GM23338 (cell line): ENCODE measurements at regions not wholly inside any gene's neighbourhood (a gene's known extent, or its start where the extent isn't known, plus 50 kb on each side); places are given as distances from the start of the nearest gene placed in this dataset.
A peak's percentile ranks its signal among the peaks of the same experiment; 100 is the strongest.

Source experiments
- ATAC-seq: fragments of 200-7000 bp; cut with Tn5 transposase; 3 replicates; pipeline ENCODE4 v1.9.1; 2020
- DNase-seq: peaks from one replicate; pipeline ENCODE4 v3.0.0-alpha.2; 2015; ENCODE audit warnings: low spot score
- H2AFZ ChIP-seq: fragments of 200-600 bp; sonication (generic); 2 replicates; pipeline ENCODE4 v1.8.0; 2016; ENCODE audit warnings: antibody characterized with exemption, mild to moderate bottlenecking, moderate library complexity
- H3F3A ChIP-seq: fragments of 200-600 bp; sonication (generic); replicated peaks from 2 replicates; pipeline ENCODE4 v1.8.0; 2017; ENCODE audit warnings: antibody characterized with exemption, mixed run types, low read depth
- H3K27ac ChIP-seq: fragments of 200-600 bp; sonication (generic); 2 replicates; pipeline ENCODE4 v1.6.1; 2016; ENCODE audit warnings: low read depth
- H3K27me3 ChIP-seq: fragments of 200-600 bp; sonication (generic); 2 replicates; pipeline ENCODE4 v1.8.0; 2016; ENCODE audit warnings: mild to moderate bottlenecking, mixed run types, moderate library complexity; ENCODE audit not compliant: insufficient read depth
- H3K36me3 ChIP-seq: fragments of 200-600 bp; sonication (generic); 2 replicates; pipeline ENCODE4 v1.8.0; 2016; ENCODE audit warnings: mild to moderate bottlenecking; ENCODE audit not compliant: insufficient read depth
- H3K4me1 ChIP-seq: fragments of 200-600 bp; sonication (generic); 2 replicates; pipeline ENCODE4 v1.8.0; 2016; ENCODE audit warnings: mild to moderate bottlenecking, moderate library complexity; ENCODE audit not compliant: insufficient read depth
- H3K4me2 ChIP-seq: fragments of 200-600 bp; sonication (generic); 2 replicates; pipeline ENCODE4 v1.7.1; 2017; ENCODE audit warnings: mixed run types
- H3K4me3 ChIP-seq: fragments of 200-600 bp; sonication (generic); 2 replicates; pipeline ENCODE4 v1.6.1; 2016; ENCODE audit warnings: mixed run types
- H3K79me2 ChIP-seq: fragments of 200-600 bp; sonication (generic); replicated peaks from 2 replicates; pipeline ENCODE4 v1.8.0; 2017; ENCODE audit warnings: mild to moderate bottlenecking; ENCODE audit not compliant: insufficient read depth
- H3K9me2 ChIP-seq: fragments of 200-600 bp; sonication (generic); 2 replicates; pipeline ENCODE4 v1.8.0; 2017; ENCODE audit not compliant: insufficient read depth
- H4K20me1 ChIP-seq: fragments of 200-600 bp; sonication (generic); replicated peaks from 2 replicates; pipeline ENCODE4 v1.8.0; 2017; ENCODE audit warnings: mild to moderate bottlenecking; ENCODE audit not compliant: insufficient read depth
- H3K27ac Mint-ChIP-seq: 2 replicates; pipeline ENCODE4 v1.8.0; 2020; ENCODE audit warnings: inconsistent platforms, mild to moderate bottlenecking, moderate library complexity, mixed read lengths
- H3K27me3 Mint-ChIP-seq: 3 replicates; pipeline ENCODE4 v1.8.0; 2022; ENCODE audit warnings: low read depth, mild to moderate bottlenecking, moderate library complexity, mixed read lengths, inconsistent platforms; ENCODE audit not compliant: insufficient read depth, poor library complexity
- H3K36me3 Mint-ChIP-seq: 3 replicates; pipeline ENCODE4 v1.8.0; 2021; ENCODE audit warnings: low read depth, mild to moderate bottlenecking, inconsistent platforms, moderate library complexity, mixed read lengths
- H3K4me1 Mint-ChIP-seq: 3 replicates; pipeline ENCODE4 v1.8.0; 2020; ENCODE audit warnings: mild to moderate bottlenecking, inconsistent platforms, mixed read lengths
- H3K4me3 Mint-ChIP-seq: 3 replicates; pipeline ENCODE4 v1.8.0; 2021; ENCODE audit warnings: moderate library complexity, mild to moderate bottlenecking, inconsistent platforms, mixed read lengths
- H3K9me3 Mint-ChIP-seq: 3 replicates; pipeline ENCODE4 v1.8.0; 2020; ENCODE audit warnings: moderate library complexity, mild to moderate bottlenecking, inconsistent platforms, mixed read lengths
- CREB1 ChIP-seq: fragments of 250-450 bp; sonication (Bioruptor Pico); IDR thresholded peaks from 2 replicates; pipeline ENCODE4 v1.5.0; 2020; ENCODE audit warnings: low read depth, mild to moderate bottlenecking, moderate library complexity
- EZH2 ChIP-seq: fragments of 200-600 bp; sonication (generic); IDR thresholded peaks from one replicate; pipeline ENCODE4 v1.8.0; 2017; ENCODE audit warnings: antibody characterized with exemption, mild to moderate bottlenecking, low read depth; ENCODE audit not compliant: unreplicated experiment
- EZH2phosphoT487 ChIP-seq: fragments of 200-600 bp; sonication (generic); IDR thresholded peaks from one replicate; pipeline ENCODE4 v1.8.1; 2018; ENCODE audit warnings: antibody characterized with exemption; ENCODE audit not compliant: unreplicated experiment
- JUNB ChIP-seq: IDR thresholded peaks from one replicate; pipeline ENCODE4 v1.6.1; 2016; ENCODE audit warnings: antibody characterized with exemption; ENCODE audit not compliant: unreplicated experiment
- NANOG ChIP-seq: IDR thresholded peaks from 2 replicates; pipeline ENCODE4 v1.6.1; 2016; ENCODE audit warnings: antibody characterized with exemption, borderline replicate concordance
- POLR2AphosphoS5 ChIP-seq: IDR thresholded peaks from 2 replicates; pipeline ENCODE4 v1.6.1; 2016; ENCODE audit warnings: antibody characterized with exemption, low read depth
- STAT1 ChIP-seq: IDR thresholded peaks from one replicate; pipeline ENCODE4 v1.6.1; 2016; ENCODE audit warnings: antibody characterized with exemption; ENCODE audit not compliant: unreplicated experiment
- ZNF114 ChIP-seq: fragments of 250-450 bp; sonication (Bioruptor Pico); IDR thresholded peaks from 2 replicates; pipeline ENCODE4 v1.5.0; 2020; ENCODE audit warnings: mild to moderate bottlenecking, moderate library complexity
- ZNF331 ChIP-seq: fragments of 250-450 bp; sonication (Bioruptor Pico); IDR thresholded peaks from 2 replicates; pipeline ENCODE4 v1.5.0; 2020; ENCODE audit warnings: low read depth, mild to moderate bottlenecking, moderate library complexity
- TF ChIP-seq, protein P1 (sequence below): IDR thresholded peaks from one replicate; pipeline ENCODE4 v1.6.1; 2018; ENCODE audit warnings: antibody characterized with exemption; ENCODE audit not compliant: unreplicated experiment
- TF ChIP-seq, protein P2 (sequence below), 2 experiments: fragments of 200-600 bp in 1 of 2; sonication (generic) in 1 of 2; conservative IDR thresholded peaks; 2 replicates each; pipeline versions ENCODE4 v1.5.1 to v1.6.1; 2016 to 2017; ENCODE audit warnings: antibody characterized with exemption in 2 of 2, low read depth in 2 of 2, mild to moderate bottlenecking in 2 of 2, moderate library complexity in 1 of 2
- TF ChIP-seq, protein P3 (sequence below): fragments of 250-450 bp; sonication (Bioruptor Pico); IDR thresholded peaks from 2 replicates; pipeline ENCODE4 v1.5.0; 2020; ENCODE audit warnings: mild to moderate bottlenecking, moderate library complexity
- TF ChIP-seq, protein P4 (sequence below): IDR thresholded peaks from 2 replicates; pipeline ENCODE4 v1.6.1; 2016; ENCODE audit warnings: antibody characterized with exemption

DNA sequence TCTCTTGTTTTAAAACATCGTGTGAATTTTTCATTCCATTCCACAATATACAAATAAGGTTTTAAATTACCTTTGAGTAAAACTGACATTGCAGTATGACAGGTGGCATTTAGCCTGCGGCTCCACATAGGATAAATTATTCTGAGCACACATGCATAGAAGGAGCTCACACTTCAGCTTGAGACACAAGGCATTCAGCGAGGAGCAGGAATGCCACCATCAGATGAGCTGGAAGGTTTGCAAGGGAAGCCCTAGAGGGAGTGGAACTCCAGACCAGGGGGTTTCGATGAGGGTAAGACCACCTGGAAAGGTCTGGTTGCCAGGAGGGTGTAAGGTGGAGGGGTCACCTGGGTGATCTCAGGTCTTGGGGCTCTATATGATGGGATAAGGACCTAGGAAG lies 259.0 kb upstream of the ADRA1B start:
- no peak for DNase-seq
- Histone ChIP-seq H3K27me3 (no peaks in the 10 kb centered on the region), H3K9me2 (peaks cover 3% of the 10 kb centered on the region; the same call in 1 of the 2 replicates), H3K4me2 (no peak overlapping the region), H4K20me1 (no peaks in the 10 kb centered on the region), H3F3A (no peaks in the 10 kb centered on the region), H3K79me2 (no peaks in the 10 kb centered on the region), H3K4me1 (peaks cover 11% of the 10 kb centered on the region), H3K4me3 (no peak overlapping the region), H3K36me3 (no peaks in the 10 kb centered on the region), H2AFZ (no peak overlapping the region), H3K27ac (no peak overlapping the region)
- Mint-ChIP-seq H3K27me3 (peaks cover 4% of the 10 kb centered on the region), H3K27ac (0 out of 2 replicates have a peak overlapping the region, but pooled peaks have one; percentile 5), H3K36me3 (no peaks in the 10 kb centered on the region), H3K9me3 (no peaks in the 10 kb centered on the region), H3K4me3 (no peak overlapping the region), H3K4me1 (peaks cover 9% of the 10 kb centered on the region)
- no peak for ATAC-seq
- TF ChIP-seq EZH2phosphoT487 (no peak), POLR2AphosphoS5 (no peak), NANOG (no peak), CREB1 (CRISPR knock-in tag) (no peak), JUNB (no peak), STAT1 (no peak), EZH2 (no peak), ZNF114 (no peak), ZNF331 (CRISPR knock-in tag) (no peak)
- TF ChIP-seq, protein P1, sequence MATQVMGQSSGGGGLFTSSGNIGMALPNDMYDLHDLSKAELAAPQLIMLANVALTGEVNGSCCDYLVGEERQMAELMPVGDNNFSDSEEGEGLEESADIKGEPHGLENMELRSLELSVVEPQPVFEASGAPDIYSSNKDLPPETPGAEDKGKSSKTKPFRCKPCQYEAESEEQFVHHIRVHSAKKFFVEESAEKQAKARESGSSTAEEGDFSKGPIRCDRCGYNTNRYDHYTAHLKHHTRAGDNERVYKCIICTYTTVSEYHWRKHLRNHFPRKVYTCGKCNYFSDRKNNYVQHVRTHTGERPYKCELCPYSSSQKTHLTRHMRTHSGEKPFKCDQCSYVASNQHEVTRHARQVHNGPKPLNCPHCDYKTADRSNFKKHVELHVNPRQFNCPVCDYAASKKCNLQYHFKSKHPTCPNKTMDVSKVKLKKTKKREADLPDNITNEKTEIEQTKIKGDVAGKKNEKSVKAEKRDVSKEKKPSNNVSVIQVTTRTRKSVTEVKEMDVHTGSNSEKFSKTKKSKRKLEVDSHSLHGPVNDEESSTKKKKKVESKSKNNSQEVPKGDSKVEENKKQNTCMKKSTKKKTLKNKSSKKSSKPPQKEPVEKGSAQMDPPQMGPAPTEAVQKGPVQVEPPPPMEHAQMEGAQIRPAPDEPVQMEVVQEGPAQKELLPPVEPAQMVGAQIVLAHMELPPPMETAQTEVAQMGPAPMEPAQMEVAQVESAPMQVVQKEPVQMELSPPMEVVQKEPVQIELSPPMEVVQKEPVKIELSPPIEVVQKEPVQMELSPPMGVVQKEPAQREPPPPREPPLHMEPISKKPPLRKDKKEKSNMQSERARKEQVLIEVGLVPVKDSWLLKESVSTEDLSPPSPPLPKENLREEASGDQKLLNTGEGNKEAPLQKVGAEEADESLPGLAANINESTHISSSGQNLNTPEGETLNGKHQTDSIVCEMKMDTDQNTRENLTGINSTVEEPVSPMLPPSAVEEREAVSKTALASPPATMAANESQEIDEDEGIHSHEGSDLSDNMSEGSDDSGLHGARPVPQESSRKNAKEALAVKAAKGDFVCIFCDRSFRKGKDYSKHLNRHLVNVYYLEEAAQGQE: no peak
- TF ChIP-seq, protein P2, sequence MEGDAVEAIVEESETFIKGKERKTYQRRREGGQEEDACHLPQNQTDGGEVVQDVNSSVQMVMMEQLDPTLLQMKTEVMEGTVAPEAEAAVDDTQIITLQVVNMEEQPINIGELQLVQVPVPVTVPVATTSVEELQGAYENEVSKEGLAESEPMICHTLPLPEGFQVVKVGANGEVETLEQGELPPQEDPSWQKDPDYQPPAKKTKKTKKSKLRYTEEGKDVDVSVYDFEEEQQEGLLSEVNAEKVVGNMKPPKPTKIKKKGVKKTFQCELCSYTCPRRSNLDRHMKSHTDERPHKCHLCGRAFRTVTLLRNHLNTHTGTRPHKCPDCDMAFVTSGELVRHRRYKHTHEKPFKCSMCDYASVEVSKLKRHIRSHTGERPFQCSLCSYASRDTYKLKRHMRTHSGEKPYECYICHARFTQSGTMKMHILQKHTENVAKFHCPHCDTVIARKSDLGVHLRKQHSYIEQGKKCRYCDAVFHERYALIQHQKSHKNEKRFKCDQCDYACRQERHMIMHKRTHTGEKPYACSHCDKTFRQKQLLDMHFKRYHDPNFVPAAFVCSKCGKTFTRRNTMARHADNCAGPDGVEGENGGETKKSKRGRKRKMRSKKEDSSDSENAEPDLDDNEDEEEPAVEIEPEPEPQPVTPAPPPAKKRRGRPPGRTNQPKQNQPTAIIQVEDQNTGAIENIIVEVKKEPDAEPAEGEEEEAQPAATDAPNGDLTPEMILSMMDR (conservative IDR thresholded peaks at IDR 0.05; ENCODE audit: low read depth in 2 of 2): no peak
- TF ChIP-seq, protein P3, sequence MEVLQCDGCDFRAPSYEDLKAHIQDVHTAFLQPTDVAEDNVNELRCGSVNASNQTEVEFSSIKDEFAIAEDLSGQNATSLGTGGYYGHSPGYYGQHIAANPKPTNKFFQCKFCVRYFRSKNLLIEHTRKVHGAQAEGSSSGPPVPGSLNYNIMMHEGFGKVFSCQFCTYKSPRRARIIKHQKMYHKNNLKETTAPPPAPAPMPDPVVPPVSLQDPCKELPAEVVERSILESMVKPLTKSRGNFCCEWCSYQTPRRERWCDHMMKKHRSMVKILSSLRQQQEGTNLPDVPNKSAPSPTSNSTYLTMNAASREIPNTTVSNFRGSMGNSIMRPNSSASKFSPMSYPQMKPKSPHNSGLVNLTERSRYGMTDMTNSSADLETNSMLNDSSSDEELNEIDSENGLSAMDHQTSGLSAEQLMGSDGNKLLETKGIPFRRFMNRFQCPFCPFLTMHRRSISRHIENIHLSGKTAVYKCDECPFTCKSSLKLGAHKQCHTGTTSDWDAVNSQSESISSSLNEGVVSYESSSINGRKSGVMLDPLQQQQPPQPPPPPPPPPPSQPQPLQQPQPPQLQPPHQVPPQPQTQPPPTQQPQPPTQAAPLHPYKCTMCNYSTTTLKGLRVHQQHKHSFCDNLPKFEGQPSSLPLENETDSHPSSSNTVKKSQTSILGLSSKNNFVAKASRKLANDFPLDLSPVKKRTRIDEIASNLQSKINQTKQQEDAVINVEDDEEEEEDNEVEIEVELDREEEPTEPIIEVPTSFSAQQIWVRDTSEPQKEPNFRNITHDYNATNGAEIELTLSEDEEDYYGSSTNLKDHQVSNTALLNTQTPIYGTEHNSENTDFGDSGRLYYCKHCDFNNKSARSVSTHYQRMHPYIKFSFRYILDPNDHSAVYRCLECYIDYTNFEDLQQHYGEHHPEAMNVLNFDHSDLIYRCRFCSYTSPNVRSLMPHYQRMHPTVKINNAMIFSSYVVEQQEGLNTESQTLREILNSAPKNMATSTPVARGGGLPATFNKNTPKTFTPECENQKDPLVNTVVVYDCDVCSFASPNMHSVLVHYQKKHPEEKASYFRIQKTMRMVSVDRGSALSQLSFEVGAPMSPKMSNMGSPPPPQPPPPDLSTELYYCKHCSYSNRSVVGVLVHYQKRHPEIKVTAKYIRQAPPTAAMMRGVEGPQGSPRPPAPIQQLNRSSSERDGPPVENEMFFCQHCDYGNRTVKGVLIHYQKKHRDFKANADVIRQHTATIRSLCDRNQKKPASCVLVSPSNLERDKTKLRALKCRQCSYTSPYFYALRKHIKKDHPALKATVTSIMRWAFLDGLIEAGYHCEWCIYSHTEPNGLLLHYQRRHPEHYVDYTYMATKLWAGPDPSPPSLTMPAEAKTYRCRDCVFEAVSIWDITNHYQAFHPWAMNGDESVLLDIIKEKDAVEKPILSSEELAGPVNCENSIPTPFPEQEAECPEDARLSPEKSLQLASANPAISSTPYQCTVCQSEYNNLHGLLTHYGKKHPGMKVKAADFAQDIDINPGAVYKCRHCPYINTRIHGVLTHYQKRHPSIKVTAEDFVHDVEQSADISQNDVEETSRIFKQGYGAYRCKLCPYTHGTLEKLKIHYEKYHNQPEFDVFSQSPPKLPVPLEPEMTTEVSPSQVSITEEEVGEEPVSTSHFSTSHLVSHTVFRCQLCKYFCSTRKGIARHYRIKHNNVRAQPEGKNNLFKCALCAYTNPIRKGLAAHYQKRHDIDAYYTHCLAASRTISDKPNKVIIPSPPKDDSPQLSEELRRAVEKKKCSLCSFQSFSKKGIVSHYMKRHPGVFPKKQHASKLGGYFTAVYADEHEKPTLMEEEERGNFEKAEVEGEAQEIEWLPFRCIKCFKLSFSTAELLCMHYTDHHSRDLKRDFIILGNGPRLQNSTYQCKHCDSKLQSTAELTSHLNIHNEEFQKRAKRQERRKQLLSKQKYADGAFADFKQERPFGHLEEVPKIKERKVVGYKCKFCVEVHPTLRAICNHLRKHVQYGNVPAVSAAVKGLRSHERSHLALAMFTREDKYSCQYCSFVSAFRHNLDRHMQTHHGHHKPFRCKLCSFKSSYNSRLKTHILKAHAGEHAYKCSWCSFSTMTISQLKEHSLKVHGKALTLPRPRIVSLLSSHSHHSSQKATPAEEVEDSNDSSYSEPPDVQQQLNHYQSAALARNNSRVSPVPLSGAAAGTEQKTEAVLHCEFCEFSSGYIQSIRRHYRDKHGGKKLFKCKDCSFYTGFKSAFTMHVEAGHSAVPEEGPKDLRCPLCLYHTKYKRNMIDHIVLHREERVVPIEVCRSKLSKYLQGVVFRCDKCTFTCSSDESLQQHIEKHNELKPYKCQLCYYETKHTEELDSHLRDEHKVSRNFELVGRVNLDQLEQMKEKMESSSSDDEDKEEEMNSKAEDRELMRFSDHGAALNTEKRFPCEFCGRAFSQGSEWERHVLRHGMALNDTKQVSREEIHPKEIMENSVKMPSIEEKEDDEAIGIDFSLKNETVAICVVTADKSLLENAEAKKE: no peak
- TF ChIP-seq, protein P4, sequence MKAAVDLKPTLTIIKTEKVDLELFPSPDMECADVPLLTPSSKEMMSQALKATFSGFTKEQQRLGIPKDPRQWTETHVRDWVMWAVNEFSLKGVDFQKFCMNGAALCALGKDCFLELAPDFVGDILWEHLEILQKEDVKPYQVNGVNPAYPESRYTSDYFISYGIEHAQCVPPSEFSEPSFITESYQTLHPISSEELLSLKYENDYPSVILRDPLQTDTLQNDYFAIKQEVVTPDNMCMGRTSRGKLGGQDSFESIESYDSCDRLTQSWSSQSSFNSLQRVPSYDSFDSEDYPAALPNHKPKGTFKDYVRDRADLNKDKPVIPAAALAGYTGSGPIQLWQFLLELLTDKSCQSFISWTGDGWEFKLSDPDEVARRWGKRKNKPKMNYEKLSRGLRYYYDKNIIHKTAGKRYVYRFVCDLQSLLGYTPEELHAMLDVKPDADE: no peak
